BJ (cell line): ENCODE measurements at regions not wholly inside any gene's neighbourhood (a gene's known extent, or its start where the extent isn't known, plus 50 kb on each side); places are given as distances from the start of the nearest gene placed in this dataset.

Source experiments
- CTCF ChIA-PET: fragments of 350-600 bp; formaldehyde crosslinking; extraction: SDS; loops from one replicate; lab custom pipeline; 2021; ENCODE audit warnings: antibody characterized with exemption, inconsistent platforms; lab: Yijun Ruan, JAX
- POLR2A ChIA-PET: fragments of 300-600 bp; sonication (Branson Sonifier 250); formaldehyde crosslinking; extraction: SDS; loops from one replicate; lab custom pipeline; 2021; ENCODE audit warnings: antibody characterized with exemption; lab: Charles Lee
- DNase-seq: peaks from one replicate; pipeline ENCODE4 v3.0.0-alpha.2; 2011; ENCODE audit warnings: low read depth
- H3K27me3 ChIP-seq: 2 replicates; pipeline ENCODE4 v1.6.0; 2011; ENCODE audit warnings: low read length; ENCODE audit not compliant: control insufficient read depth, insufficient read depth
- H3K36me3 ChIP-seq: 2 replicates; pipeline ENCODE4 v1.5.1; 2011; ENCODE audit warnings: low read length; ENCODE audit not compliant: control insufficient read depth, insufficient read depth
- H3K4me3 ChIP-seq: 2 replicates; pipeline ENCODE4 v1.5.1; 2011; ENCODE audit warnings: low read depth, mild to moderate bottlenecking, control low read depth, low read length
- TF ChIP-seq, protein P1 (sequence below): IDR thresholded peaks from 2 replicates; pipeline ENCODE4 v1.5.1; 2011; ENCODE audit warnings: low read depth, mild to moderate bottlenecking, control low read depth, inconsistent platforms, low read length, moderate library complexity; ENCODE audit not compliant: insufficient read depth

DNA sequence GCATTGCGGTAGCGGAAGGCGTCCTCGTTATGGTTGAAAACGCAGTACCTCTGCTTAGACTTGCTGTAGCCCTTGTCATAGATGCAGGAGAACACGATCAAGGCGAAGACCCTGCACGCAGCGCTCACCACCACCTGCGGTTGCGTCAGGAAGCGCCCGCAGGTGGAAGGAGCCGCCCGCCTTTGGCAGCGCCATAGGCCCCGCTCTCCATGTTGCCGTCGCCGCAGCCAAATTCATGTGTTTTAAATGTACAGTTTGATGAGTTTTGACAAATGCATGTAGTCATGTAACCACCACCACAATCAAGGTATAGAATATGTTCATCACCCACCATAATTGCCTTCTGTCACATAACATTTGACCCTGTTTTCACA is 84.9 kb upstream of the CEP78 start:
- no peak for DNase-seq
- H3K4me3 ChIP-seq: no peak overlapping the region

DNA sequence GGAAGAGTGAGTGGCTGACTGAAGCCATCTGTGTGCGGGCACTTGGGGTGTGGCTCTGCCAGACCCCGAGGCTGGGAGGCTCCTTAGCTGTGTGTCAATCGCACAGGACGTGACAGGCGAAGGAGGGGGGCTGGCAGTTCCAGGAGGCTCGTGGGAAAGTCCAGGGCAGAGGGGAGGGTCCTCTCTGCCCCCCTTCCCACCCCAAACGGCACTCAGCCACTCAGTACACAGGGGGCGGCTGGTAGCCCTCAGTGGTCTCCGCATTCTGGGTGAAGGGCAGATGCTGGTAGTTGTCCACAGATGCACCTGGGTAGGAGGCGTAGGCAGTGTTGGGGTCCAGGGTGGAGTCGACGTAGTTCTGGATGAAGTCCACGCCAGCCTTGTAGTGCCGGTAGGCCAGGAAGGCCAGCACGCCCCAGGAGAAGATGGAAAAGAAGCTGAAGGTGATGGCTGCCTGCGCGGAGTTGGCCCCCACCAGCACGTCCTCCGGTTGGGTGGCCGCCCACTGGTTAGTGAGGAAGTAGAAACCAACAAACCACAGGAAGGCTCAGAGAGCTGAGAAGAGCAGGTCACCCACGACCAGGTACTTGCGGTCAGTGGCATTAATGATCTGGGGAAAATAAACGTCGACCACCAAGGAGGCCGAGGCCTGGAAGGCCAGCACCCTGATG is 85.4 kb upstream of the CEP78 start:
- TF ChIP-seq, protein P1, sequence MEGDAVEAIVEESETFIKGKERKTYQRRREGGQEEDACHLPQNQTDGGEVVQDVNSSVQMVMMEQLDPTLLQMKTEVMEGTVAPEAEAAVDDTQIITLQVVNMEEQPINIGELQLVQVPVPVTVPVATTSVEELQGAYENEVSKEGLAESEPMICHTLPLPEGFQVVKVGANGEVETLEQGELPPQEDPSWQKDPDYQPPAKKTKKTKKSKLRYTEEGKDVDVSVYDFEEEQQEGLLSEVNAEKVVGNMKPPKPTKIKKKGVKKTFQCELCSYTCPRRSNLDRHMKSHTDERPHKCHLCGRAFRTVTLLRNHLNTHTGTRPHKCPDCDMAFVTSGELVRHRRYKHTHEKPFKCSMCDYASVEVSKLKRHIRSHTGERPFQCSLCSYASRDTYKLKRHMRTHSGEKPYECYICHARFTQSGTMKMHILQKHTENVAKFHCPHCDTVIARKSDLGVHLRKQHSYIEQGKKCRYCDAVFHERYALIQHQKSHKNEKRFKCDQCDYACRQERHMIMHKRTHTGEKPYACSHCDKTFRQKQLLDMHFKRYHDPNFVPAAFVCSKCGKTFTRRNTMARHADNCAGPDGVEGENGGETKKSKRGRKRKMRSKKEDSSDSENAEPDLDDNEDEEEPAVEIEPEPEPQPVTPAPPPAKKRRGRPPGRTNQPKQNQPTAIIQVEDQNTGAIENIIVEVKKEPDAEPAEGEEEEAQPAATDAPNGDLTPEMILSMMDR: no peak
- ChIA-PET CTCF (no interaction called here), POLR2A (no interaction called here)
- H3K36me3 ChIP-seq: no peaks in the 10 kb centered on the region
- H3K27me3 ChIP-seq: no peaks in the 10 kb centered on the region
- no peak overlapping the region for H3K4me3 ChIP-seq
- no peak for DNase-seq

More for the DNA sequence above, 84.9 kb upstream of the CEP78 start:
- Histone ChIP-seq H3K27me3 (no peaks in the 10 kb centered on the region), H3K36me3 (no peaks in the 10 kb centered on the region)
- TF ChIP-seq, protein P1: no peak
- CTCF ChIA-PET: no interaction called here
- POLR2A ChIA-PET: no interaction called here

DNA sequence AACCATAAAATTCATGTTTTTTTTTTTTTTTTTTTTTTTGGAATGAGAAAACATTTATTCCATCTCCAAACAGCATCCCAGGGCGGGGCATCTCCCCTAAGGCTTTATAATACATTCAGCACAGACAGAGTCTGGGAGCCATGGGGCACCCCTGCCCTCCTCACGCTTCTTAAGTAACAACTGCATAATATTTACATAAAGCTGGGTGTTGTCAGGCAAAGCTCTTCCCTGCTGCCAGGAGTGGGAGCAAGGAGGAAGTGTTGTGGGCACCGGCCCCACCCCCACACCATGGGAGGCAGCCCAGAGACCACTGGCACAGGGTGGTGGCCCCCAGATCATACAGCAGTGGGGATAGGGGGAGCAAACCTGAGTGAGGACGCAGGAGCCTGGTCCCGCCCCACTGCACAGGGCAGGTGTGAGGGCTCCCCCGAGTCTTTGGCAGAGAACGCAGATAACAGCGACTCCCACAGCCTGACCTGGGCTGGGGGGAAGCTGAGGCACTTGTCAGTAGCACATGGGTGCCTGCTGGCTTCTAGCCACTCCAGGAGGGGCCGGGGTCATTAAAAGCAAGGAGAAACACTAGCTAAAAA is 86.1 kb upstream of the CEP78 start:
- Histone ChIP-seq H3K27me3 (no peaks in the 10 kb centered on the region), H3K4me3 (no peak overlapping the region), H3K36me3 (no peaks in the 10 kb centered on the region)
- TF ChIP-seq, protein P1: no peak
- POLR2A ChIA-PET: no interaction called here
- DNase-seq: no peak
- CTCF ChIA-PET: no interaction called here

DNA sequence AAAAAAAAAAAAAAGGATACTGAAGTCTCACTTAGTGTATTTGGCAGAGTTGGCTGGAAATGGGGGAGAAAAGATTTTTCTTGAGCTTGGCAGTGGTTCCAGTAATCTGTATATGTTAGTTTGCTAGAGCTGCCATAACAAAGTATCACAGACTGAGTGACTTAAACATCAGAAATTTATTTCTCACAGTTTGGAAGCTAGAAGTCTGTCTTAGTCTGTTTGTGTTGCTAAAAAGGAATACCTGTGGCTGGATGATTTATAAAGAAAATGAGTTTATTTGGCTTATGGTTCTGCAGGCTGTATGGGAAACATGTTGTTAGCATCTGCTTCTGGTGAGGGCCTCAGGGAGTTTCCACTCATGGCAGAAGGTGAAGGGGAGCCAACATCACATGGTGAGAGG is 89.6 kb upstream of the CEP78 start:
- Histone ChIP-seq H3K27me3 (no peaks in the 10 kb centered on the region), H3K4me3 (no peak overlapping the region), H3K36me3 (no peaks in the 10 kb centered on the region)
- TF ChIP-seq, protein P1: no peak
- CTCF ChIA-PET: interaction anchor here (0.6 kb wide), 1 partner anchor 687 kb away, joined by 4 read pairs; no protein-coding TSS in a partner anchor
- no peak for DNase-seq
- POLR2A ChIA-PET: no interaction called here

DNA sequence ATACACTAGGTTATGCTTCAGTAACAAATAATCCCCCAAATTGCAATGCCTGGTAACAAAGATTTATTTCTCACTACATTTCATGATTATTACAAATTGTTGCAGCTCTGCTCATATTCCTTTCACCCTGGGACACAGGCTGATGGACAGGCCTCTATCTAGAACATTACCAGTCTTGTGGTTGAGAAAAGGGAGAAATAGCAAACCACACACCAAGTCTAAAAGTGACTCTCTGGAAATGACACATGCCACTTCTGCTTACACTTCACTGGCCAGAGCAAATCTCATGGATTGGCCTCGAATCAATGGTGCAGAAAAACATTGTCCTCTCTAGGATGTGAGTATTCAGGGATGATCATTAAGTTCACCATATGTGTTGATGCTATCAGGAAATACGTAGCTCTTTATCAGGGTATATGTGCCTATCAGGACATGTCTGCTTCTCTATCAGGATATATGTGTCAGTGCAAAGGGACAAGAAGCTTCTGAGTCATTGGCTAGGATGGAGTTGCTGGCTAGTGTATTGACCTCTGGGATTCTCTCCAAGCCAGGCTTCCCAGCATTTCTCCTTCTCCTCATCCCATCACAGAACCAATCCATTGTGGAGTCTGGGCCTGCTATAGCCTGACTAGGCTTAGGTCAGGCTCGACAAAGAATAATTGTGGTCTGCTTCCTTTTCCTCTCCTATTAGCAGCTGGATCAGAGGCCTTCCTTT is 91.1 kb upstream of the CEP78 start:
- Histone ChIP-seq H3K27me3 (no peaks in the 10 kb centered on the region), H3K4me3 (no peak overlapping the region), H3K36me3 (no peaks in the 10 kb centered on the region)
- CTCF ChIA-PET: interaction anchor here (0.5 kb wide), 1 partner anchor 35 kb away, joined by 3 read pairs; no protein-coding TSS in a partner anchor
- no peak for DNase-seq
- POLR2A ChIA-PET: no interaction called here
- TF ChIP-seq, protein P1: no peak
